Activated T-helper 2 cell treated with anti-CD3 and anti-CD28 coated beads, Interferon-gamma antibody, Interleukin-2, Interleukin-4, amounts not matched to agents 10 μg/mL and 5 μg/mL and 100 μg/mL, durations not matched to agents 14 hours and 24 hours and 36 hours (primary cell): ENCODE measurements at regions not wholly inside any gene's neighbourhood (a gene's known extent, or its start where the extent isn't known, plus 50 kb on each side); places are given as distances from the start of the nearest gene placed in this dataset.
"Not testable (repeated sequence)": the region's sequence is repeated elsewhere in the genome, so short reads cannot be mapped to it uniquely, and the experiment has no call there.

ENCODE experiments used
- DNase-seq: peaks from one replicate; pipeline ENCODE4 v3.0.0; 2021; ENCODE audit warnings: low spot score
- H3K27ac Mint-ChIP-seq: one replicate; pipeline ENCODE4 v1.8.0; 2021; ENCODE audit warnings: mixed read lengths
- H3K27me3 Mint-ChIP-seq: one replicate; pipeline ENCODE4 v1.8.0; 2021; ENCODE audit warnings: low read depth, mixed read lengths
- H3K36me3 Mint-ChIP-seq: one replicate; pipeline ENCODE4 v1.8.0; 2021; ENCODE audit warnings: low read depth, mixed read lengths
- H3K4me1 Mint-ChIP-seq: one replicate; pipeline ENCODE4 v1.8.0; 2021; ENCODE audit warnings: low read depth, mixed read lengths
- H3K4me3 Mint-ChIP-seq: one replicate; pipeline ENCODE4 v1.8.0; 2021; ENCODE audit warnings: low read depth, mild to moderate bottlenecking, moderate library complexity, mixed read lengths
- H3K9me3 Mint-ChIP-seq: one replicate; pipeline ENCODE4 v1.8.0; 2021; ENCODE audit warnings: mixed read lengths
- intact Hi-C: fragments of 100-400 bp; cut with micrococcal nuclease; formaldehyde crosslinking; loops from one replicate; pipeline ENCODE4 v1.15.1; 2023

DNA sequence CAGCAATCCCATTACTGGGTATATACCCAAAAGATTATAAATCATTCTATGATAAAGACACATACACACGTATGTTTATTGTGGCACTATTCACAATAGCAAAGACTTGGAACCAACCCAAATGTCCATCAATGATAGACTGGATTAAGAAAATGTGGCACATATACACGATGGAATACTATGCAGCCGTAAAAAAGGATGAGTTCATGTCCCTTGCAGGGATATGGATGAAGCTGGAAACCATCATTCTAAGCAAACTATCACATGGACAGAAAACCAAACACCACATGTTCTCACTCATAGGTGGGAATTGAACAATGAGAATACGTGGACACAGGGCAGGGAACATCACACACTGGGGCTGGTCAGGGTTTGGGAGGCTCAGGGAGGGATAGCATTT, 87.4 kb upstream of the CAB39 start:
- Mint-ChIP-seq H3K9me3 (peaks cover 33% of the 10 kb centered on the region), H3K4me1 (peaks cover 17% of the 10 kb centered on the region), H3K36me3 (peaks cover 15% of the 10 kb centered on the region)
- H3K4me3 Mint-ChIP-seq, DNase-seq, intact Hi-C loops, H3K27me3 Mint-ChIP-seq, H3K27ac Mint-ChIP-seq: not testable (repeated sequence)

DNA sequence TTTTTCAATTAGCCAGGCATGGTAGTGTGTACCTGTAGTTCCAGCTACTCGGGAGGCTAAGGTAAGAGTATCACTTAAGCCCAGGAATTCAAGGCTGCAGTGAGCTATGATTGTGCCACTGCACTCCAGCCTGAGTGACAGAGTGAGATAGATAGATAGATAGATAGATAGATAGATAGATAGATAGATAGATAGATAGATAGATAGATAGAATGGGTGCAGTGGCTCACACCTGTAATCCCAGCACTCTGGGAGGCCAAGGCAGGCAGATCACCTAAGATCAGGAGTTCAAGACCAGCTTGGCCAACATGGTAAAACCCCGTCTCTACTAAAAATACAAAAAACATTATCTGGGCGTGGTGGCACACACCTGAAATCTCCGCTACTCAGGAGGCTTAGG, 85.6 kb upstream of the CAB39 start:
- H3K4me1 Mint-ChIP-seq = peaks cover 14% of the 10 kb centered on the region
- intact Hi-C loops = not testable (repeated sequence)
- peaks cover 24% of the 10 kb centered on the region for H3K9me3 Mint-ChIP-seq

DNA sequence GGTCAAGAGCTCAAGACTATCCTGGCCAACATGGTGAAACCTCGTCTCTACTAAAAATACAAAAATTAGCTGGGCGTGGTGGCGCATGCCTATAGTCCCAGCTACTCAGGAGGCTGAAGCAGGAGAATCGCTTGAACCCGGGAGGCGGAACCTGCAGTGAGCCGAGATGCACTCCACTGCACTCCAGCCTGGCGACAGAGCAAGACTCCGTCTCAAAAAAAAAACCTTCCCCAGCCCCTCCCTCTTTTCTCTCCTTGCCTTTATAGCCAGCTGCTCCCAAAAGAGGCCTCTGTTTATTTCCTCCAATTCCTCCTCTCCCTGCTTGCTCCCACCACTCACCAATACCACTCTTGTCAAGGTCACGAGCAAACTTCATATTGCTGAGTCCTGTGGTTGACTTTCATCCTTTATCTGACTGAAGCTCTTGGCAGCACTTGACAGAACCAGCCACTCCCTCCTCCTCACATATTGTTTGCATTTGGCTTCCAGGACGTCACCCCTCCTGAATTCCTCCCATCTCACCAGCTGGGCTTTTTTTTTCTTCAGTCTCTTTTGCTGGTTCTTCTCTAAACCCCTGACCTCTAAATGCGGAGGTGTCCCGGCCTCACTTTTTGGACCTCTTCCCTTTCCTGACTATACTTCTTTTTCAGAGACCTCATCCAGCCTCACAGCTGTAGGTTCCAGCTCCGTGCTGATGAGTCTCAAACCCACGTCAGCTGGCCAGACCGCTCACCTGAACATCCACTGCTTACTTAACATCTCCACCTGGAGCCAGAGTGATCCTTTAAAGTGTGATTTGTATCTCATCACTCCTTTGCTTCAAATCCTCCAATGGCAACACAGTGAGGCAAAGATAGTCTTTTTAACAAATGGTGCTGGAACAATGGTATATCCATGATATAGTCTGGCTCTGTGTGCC, 84.6 kb upstream of the CAB39 start:
- H3K27ac Mint-ChIP-seq = no peak overlapping the region
- no peak for DNase-seq
- peaks cover 18% of the 10 kb centered on the region for H3K9me3 Mint-ChIP-seq
- no peaks in the 10 kb centered on the region for H3K27me3 Mint-ChIP-seq
- H3K4me3 Mint-ChIP-seq = no peak overlapping the region
- peaks cover 6% of the 10 kb centered on the region for H3K36me3 Mint-ChIP-seq
- intact Hi-C loops = no loop called here
- peaks cover 14% of the 10 kb centered on the region for H3K4me1 Mint-ChIP-seq

More for the DNA sequence above, 85.6 kb upstream of the CAB39 start:
- not testable (repeated sequence) for H3K27ac Mint-ChIP-seq, H3K27me3 Mint-ChIP-seq, H3K4me3 Mint-ChIP-seq, H3K36me3 Mint-ChIP-seq, DNase-seq

- Mint-ChIP-seq H3K36me3 (no peaks in the 10 kb centered on the region), H3K4me1 (peaks cover 18% of the 10 kb centered on the region), H3K27ac (no peak overlapping the region), H3K9me3 (no peaks in the 10 kb centered on the region), H3K4me3 (no peak overlapping the region), H3K27me3 (no peaks in the 10 kb centered on the region)
- no peak for DNase-seq
- intact Hi-C loops = no loop called here
Observed at GRCh38 chr2:230631470-230631869, 81.2 kb upstream of the CAB39 start.

DNA sequence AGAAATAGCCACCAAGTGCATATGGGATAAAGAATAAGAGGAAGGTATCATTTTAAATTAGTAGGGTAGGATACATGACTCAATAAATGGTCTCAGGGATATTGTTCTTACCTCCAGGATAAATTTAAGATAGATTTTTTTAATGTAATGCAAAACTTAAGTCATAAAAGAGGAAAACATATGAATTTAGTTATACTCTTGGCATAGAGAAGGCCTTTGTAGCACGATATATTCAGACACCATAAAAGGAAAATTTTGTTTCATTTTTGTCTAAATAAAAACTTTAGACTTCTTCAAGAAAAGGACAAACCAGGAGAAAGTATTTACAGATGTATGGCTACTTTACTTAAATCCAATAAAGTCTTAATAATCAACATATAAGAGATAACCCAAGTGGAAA, 78.5 kb upstream of the CAB39 start:
- intact Hi-C loops = no loop called here
- Mint-ChIP-seq H3K36me3 (no peaks in the 10 kb centered on the region), H3K27ac (no peak overlapping the region), H3K9me3 (no peaks in the 10 kb centered on the region), H3K4me1 (peaks cover 8% of the 10 kb centered on the region), H3K4me3 (no peak overlapping the region), H3K27me3 (no peaks in the 10 kb centered on the region)
- no peak for DNase-seq

DNA sequence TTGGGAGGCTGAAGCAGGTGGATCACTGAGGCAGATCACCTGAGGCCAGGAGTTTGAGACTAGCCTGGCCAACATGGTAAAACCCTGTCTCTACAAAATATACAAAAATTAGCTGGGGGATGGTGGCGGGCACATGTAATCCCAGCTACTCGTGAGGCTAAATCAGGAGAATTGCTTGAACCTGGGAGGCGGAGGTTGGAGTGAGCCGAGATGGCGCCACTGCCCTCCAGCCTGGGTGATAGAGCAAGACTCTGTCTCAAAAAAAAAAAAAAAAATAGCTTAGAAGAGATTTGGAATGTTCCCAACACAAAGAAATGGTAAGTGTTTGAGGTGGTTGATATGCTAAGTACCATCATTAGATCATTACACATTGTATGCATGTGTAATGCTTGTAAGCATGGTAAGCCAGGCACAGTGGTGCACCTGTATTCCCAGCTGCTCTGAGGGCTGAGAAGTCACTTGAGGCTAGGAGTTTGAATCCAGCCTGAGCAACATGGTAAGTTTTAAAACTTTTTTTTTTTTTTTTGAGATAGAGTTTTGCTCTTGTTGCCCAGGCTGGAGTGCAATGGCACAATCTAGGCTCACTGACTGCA, 77.8 kb upstream of the CAB39 start:
- H3K36me3 Mint-ChIP-seq, H3K27ac Mint-ChIP-seq, H3K4me1 Mint-ChIP-seq, H3K4me3 Mint-ChIP-seq, H3K27me3 Mint-ChIP-seq, DNase-seq, intact Hi-C loops, H3K9me3 Mint-ChIP-seq: not testable (repeated sequence)

DNA sequence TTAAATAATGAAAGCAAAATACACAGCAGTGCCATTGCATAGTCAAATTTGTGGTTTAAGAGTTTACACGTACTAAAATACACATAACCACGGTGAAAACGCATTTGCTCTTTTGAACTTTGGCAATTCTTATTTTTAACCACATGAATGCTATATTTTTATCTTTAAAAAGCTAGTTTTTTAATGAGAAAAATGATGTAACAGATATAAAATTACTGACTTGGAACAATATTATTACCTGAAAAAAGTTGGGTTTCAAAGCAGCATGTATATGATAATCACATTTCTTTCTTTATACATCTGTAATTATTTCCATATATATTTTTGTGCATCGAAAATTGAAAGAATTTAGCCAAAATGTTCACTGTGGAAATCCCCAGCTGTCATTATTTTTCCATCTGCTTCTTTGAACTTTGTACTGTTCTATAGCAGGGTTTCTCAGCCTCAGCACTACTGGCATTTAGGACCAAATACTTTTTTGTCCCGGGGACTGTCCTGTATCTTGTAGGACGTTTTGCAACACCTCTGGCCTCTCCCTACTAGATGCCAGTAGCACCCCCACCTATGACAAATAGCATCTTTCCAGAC, 75.9 kb upstream of the CAB39 start:
- intact Hi-C loops = loop anchor here (1.0 kb wide), 1 partner anchor 23 kb away; no protein-coding TSS in a partner anchor
- H3K27ac Mint-ChIP-seq = peak overlapping the region; percentile 76
- no peaks in the 10 kb centered on the region for H3K9me3 Mint-ChIP-seq
- no peaks in the 10 kb centered on the region for H3K36me3 Mint-ChIP-seq
- H3K4me1 Mint-ChIP-seq = peaks cover 8% of the 10 kb centered on the region
- H3K4me3 Mint-ChIP-seq = no peak overlapping the region
- no peak for DNase-seq
- no peaks in the 10 kb centered on the region for H3K27me3 Mint-ChIP-seq

- H3K36me3 Mint-ChIP-seq, DNase-seq, H3K27me3 Mint-ChIP-seq, H3K9me3 Mint-ChIP-seq, H3K4me1 Mint-ChIP-seq, H3K4me3 Mint-ChIP-seq: not testable (repeated sequence)
- intact Hi-C loops = loop anchor here (1.0 kb wide), 1 partner anchor 22 kb away; no protein-coding TSS in a partner anchor
- H3K27ac Mint-ChIP-seq = peak overlapping the region; percentile 76
Observed at GRCh38 chr2:230637486-230637885, 75.2 kb upstream of the CAB39 start.

- DNase-seq = no peak
- Mint-ChIP-seq H3K4me1 (peaks cover 28% of the 10 kb centered on the region), H3K36me3 (peaks cover 3% of the 10 kb centered on the region), H3K4me3 (no peak overlapping the region), H3K27ac (no peak overlapping the region), H3K9me3 (no peaks in the 10 kb centered on the region), H3K27me3 (no peaks in the 10 kb centered on the region)
- intact Hi-C loops = loop anchor here (5.0 kb wide), 1 partner anchor 413 kb away; the partner anchor contains the start of gene SP140
Observed at GRCh38 chr2:230640540-230641011, 72.1 kb upstream of the CAB39 start.

DNA sequence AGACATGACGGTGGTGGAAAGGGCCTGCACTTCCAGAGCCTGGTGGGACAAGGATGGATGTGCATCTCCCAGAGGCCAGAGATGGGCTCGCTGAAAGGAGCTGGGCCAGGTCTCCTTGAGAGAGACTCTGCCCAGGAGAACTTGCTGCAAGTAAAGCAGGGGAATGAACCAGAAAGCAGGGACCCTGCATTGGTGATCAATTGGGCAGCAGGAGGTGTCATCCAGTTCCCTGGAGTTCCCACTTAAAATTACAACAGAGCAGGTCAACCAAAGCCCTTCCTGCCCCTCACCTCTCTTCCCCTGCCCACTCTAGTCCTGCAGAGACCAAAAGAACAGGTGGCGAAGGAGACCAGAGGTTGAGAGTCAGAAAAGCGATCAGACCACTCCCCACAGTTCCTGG, 69.7 kb upstream of the CAB39 start:
- H3K27ac Mint-ChIP-seq = peak overlapping the region; percentile 98
- peak overlapping the region; percentile 38 for H3K4me3 Mint-ChIP-seq
- H3K9me3 Mint-ChIP-seq = peaks cover 9% of the 10 kb centered on the region

GRCh38 chr2:230643576-230644291, 68.9 kb upstream of the CAB39 start:
- peaks cover 19% of the 10 kb centered on the region for H3K36me3 Mint-ChIP-seq
- H3K27me3 Mint-ChIP-seq = no peaks in the 10 kb centered on the region
- peak overlapping the region; percentile 40 for H3K4me3 Mint-ChIP-seq
- H3K9me3 Mint-ChIP-seq = peaks cover 15% of the 10 kb centered on the region
- intact Hi-C loops = loop anchor here (1.0 to 5.0 kb wide), 5 partner anchors 16 to 416 kb away; partner anchors contain the start of genes CAB39 and SP140
- H3K27ac Mint-ChIP-seq = peak overlapping the region; percentile 98
- peaks cover 24% of the 10 kb centered on the region for H3K4me1 Mint-ChIP-seq
- peak; percentile 51 for DNase-seq

More for the DNA sequence above, 69.7 kb upstream of the CAB39 start:
- H3K36me3 Mint-ChIP-seq = peaks cover 17% of the 10 kb centered on the region
- intact Hi-C loops = loop anchor here (1.0 to 5.0 kb wide), 2 partner anchors 16 to 416 kb away; partner anchors contain the start of gene SP140
- DNase-seq = no peak
- H3K4me1 Mint-ChIP-seq = peaks cover 24% of the 10 kb centered on the region
- H3K27me3 Mint-ChIP-seq = no peaks in the 10 kb centered on the region

GRCh38 chr2:230644356-230644935, 68.2 kb upstream of the CAB39 start:
- no peaks in the 10 kb centered on the region for H3K27me3 Mint-ChIP-seq
- peak overlapping the region; percentile 98 for H3K27ac Mint-ChIP-seq
- H3K9me3 Mint-ChIP-seq = peaks cover 15% of the 10 kb centered on the region
- peaks cover 24% of the 10 kb centered on the region for H3K4me1 Mint-ChIP-seq
- DNase-seq = no peak
- peak overlapping the region; percentile 40 for H3K4me3 Mint-ChIP-seq
- peaks cover 19% of the 10 kb centered on the region for H3K36me3 Mint-ChIP-seq
- intact Hi-C loops = loop anchor here (1.0 to 5.0 kb wide), 4 partner anchors 29 to 417 kb away; partner anchors contain the start of genes CAB39 and SP140
